OCI-LY1 (cell line): ENCODE measurements at regions not wholly inside any gene's neighbourhood (a gene's known extent, or its start where the extent isn't known, plus 50 kb on each side); places are given as distances from the start of the nearest gene placed in this dataset.

ENCODE experiments used
- EZH2 ChIP-seq: fragments of 200-600 bp; sonication (generic), shearing (Covaris generic); IDR thresholded peaks from 2 replicates; pipeline ENCODE4 v1.8.0; 2017; ENCODE audit warnings: borderline replicate concordance, mixed run types, mild to moderate bottlenecking, antibody characterized with exemption, low read length, moderate library complexity, mixed read lengths
- TF ChIP-seq, protein P1 (sequence below): fragments of 200-600 bp; sonication (generic), shearing (Covaris generic); IDR thresholded peaks from 2 replicates; pipeline ENCODE4 v1.5.1; 2017; ENCODE audit warnings: mild to moderate bottlenecking, antibody characterized with exemption, low read length, moderate library complexity, mixed read lengths

DNA sequence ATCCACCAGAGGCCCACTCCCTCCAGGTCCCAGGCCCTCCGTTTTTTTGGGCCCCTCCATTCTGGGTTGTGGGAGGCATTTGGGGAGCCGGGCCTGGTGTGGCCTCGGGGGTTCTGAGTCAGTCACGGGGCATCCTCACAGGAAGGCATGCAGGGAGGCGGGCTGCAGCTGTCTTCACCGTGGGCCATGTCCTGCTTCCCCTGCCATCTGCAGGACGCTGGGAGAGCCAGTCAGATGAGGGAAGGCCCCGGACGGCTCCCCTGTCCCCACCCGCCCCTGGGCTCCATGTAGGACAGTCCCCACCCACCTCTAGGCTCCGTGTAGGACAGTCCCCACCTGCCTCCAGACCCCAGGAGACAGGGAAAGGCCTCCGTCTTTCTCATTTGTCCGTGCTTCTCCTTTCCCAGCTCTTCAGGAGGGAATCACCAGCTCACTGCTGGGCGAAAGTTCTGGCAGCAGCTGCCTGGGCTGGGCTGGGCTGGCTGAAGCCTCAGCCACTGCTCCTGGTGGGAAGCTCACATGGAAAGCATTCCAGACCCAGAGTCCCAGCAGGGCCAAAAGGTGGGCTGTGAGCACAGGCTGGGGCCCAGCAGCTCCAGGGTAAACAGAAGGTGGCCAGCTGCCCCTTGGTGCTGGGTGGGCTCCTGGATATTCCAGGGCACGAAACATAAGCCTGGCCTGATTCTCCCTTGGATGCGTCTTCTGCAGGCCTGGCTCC, 217.8 kb downstream of the KIF26A start:
- no peak for TF ChIP-seq EZH2
- TF ChIP-seq, protein P1, sequence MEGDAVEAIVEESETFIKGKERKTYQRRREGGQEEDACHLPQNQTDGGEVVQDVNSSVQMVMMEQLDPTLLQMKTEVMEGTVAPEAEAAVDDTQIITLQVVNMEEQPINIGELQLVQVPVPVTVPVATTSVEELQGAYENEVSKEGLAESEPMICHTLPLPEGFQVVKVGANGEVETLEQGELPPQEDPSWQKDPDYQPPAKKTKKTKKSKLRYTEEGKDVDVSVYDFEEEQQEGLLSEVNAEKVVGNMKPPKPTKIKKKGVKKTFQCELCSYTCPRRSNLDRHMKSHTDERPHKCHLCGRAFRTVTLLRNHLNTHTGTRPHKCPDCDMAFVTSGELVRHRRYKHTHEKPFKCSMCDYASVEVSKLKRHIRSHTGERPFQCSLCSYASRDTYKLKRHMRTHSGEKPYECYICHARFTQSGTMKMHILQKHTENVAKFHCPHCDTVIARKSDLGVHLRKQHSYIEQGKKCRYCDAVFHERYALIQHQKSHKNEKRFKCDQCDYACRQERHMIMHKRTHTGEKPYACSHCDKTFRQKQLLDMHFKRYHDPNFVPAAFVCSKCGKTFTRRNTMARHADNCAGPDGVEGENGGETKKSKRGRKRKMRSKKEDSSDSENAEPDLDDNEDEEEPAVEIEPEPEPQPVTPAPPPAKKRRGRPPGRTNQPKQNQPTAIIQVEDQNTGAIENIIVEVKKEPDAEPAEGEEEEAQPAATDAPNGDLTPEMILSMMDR, result no peak
